ENCODE measurements at regions not wholly inside any gene's neighbourhood (a gene's known extent, or its start where the extent isn't known, plus 50 kb on each side); places are given as distances from the start of the nearest gene placed in this dataset.

DNA sequence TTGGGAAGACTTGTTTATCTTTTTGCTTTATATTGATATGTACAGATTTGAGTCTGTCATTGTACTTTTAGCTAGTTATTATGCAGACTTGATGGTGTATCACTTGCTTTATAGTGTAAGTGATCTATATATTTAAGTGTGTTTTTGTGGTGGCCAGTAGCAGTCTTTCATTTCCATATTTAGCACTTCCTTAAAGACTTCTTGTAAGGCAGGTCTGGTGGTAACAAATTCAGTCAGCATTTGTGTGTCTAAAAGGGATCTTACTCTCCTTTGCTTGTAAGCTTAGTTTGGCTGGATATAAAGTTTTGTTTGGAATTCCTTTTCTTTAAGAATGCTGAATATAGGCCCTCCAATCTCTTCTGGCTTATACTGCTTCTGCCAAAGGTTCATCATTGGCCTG, 322.5 kb upstream of the EPHA6 start:
- H3K36me3 ChIP-seq = no peaks in the 10 kb centered on the region
- no peaks in the 10 kb centered on the region for H3K27me3 ChIP-seq
- no peaks in the 10 kb centered on the region for H3K9me3 ChIP-seq
- TF ChIP-seq, protein P1, sequence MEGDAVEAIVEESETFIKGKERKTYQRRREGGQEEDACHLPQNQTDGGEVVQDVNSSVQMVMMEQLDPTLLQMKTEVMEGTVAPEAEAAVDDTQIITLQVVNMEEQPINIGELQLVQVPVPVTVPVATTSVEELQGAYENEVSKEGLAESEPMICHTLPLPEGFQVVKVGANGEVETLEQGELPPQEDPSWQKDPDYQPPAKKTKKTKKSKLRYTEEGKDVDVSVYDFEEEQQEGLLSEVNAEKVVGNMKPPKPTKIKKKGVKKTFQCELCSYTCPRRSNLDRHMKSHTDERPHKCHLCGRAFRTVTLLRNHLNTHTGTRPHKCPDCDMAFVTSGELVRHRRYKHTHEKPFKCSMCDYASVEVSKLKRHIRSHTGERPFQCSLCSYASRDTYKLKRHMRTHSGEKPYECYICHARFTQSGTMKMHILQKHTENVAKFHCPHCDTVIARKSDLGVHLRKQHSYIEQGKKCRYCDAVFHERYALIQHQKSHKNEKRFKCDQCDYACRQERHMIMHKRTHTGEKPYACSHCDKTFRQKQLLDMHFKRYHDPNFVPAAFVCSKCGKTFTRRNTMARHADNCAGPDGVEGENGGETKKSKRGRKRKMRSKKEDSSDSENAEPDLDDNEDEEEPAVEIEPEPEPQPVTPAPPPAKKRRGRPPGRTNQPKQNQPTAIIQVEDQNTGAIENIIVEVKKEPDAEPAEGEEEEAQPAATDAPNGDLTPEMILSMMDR (IDR thresholded peaks at IDR 0.05; ENCODE audit: low read depth, low read length) = no peak
- no peaks in the 10 kb centered on the region for H3K4me1 ChIP-seq
- H3K4me3 ChIP-seq (ENCODE audit: low read depth, low read length) = no peak overlapping the region
- DNase-seq = no peak

DNA sequence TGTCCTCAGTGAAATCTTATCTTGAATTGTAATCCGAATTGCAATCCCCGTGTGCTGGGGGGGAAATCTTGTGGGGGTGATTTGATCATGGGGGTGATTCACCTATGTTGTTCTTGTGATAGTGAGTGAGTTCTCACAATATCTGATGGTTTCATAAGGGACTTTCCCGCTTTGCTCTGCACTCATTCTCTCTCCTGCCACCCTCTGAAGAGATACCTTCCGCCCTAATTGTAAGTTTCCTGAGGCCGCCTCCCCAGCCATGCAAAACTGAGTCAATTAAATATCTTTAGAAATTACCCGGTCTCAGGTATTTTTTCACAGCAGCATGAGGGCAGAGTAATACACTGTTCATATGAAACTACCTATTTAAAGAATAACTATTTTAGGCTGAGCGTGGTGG, 304.1 kb upstream of the EPHA6 start:
- Histone ChIP-seq H3K4me1 (no peaks in the 10 kb centered on the region), H3K27me3 (no peaks in the 10 kb centered on the region), H3K36me3 (no peaks in the 10 kb centered on the region), H3K9me3 (no peaks in the 10 kb centered on the region), H3K4me3 (ENCODE audit: low read depth, low read length) (no peak overlapping the region)
- TF ChIP-seq, protein P1 (IDR thresholded peaks at IDR 0.05; ENCODE audit: low read depth, low read length) = no peak
- DNase-seq = no peak

DNA sequence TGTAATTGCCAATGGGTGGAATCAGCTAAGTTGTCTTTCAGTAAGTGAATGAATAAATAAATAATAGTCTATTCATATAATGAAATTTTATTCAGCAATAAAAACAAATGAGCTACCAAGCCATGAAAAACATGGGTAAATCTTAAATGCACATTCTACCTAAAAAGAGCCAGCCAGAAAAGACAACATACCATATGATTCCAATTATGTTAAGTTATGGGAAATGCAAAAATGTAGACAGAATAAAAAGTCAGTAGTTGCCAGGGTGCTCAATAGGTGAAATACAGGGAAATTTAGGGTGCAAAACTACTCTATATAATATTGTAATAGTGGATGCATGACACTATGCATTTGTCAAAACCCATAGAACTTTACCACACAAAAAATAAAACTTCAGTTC, 277.2 kb upstream of the EPHA6 start:
- no peak overlapping the region for H3K4me3 ChIP-seq (ENCODE audit: low read depth, low read length)
- TF ChIP-seq, protein P1 (IDR thresholded peaks at IDR 0.05; ENCODE audit: low read depth, low read length) = no peak

DNA sequence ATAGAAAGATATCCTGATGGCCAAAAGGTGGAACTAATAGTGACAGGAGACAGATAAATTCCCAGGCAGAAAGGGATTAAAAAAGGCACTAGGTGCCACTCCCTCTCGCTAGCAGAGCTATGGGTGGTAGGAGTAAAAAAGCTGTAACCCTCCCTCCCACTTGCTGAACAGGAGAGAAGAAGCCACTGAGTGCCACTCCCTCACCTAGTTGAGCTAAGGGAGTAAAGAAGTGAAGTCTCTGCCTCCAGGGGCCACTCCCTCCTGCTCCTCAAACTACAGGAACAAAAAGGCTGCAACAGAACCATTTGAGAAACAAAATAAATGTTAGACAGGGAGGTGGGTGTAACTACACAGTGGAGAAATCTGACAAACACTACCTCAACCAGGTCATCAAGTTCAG, 276.2 kb upstream of the EPHA6 start:
- TF ChIP-seq, protein P1 (IDR thresholded peaks at IDR 0.05; ENCODE audit: low read depth, low read length) = no peak
- H3K4me1 ChIP-seq = no peaks in the 10 kb centered on the region
- H3K9me3 ChIP-seq = no peaks in the 10 kb centered on the region
- H3K36me3 ChIP-seq = no peaks in the 10 kb centered on the region
- DNase-seq = no peak
- no peaks in the 10 kb centered on the region; the same call in 1 of the 2 replicates for H3K27me3 ChIP-seq
- no peak overlapping the region for H3K4me3 ChIP-seq (ENCODE audit: low read depth, low read length)

More for the DNA sequence above, 277.2 kb upstream of the EPHA6 start:
- DNase-seq = no peak
- Histone ChIP-seq H3K4me1 (no peaks in the 10 kb centered on the region), H3K27me3 (no peaks in the 10 kb centered on the region; the same call in 1 of the 2 replicates), H3K36me3 (no peaks in the 10 kb centered on the region), H3K9me3 (no peaks in the 10 kb centered on the region)

DNA sequence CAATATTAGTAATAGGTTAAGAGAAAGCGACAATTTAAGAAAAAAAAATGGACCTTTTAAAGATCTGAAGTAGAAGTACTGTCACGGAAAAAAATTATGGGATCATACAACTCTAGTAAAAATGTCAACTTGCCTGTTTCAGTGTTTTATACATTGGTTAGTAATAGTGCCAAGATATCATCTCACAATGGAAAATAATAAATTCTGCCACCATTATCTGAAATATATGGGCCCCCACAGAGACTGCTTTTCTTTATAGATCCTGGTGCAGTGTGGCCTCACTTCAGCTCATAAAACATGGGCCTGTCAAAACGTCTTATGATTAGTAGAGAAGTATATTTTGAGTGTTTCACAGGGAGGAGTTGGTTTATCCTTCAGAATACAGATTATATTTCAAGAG, 266.3 kb upstream of the EPHA6 start:
- TF ChIP-seq, protein P1 (IDR thresholded peaks at IDR 0.05; ENCODE audit: low read depth, low read length) = no peak
- no peaks in the 10 kb centered on the region for H3K27me3 ChIP-seq
- DNase-seq = no peak
- H3K9me3 ChIP-seq = no peaks in the 10 kb centered on the region
- H3K4me1 ChIP-seq = no peaks in the 10 kb centered on the region
- H3K36me3 ChIP-seq = no peaks in the 10 kb centered on the region
- no peak overlapping the region for H3K4me3 ChIP-seq (ENCODE audit: low read depth, low read length)

DNA sequence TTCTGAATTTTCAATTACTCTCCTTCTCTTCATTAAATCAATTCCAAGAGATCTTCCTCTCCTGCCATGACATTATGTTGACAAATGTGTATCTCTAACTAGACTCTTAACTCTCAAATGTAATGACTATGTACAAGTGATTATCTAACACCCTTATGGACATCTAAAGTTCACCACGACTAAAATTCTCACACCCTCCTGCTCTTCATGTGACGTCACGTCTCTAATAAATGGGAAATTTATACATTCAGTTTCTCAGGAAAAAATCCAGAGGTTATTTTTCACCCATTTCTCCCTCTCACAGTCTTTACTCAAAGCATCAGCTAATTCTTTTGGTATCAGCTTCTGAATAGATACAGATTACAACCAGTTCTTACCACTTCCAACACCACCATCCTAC, 237.5 kb upstream of the EPHA6 start:
- Histone ChIP-seq H3K9me3 (no peaks in the 10 kb centered on the region), H3K36me3 (no peaks in the 10 kb centered on the region), H3K4me3 (ENCODE audit: low read depth, low read length) (no peak overlapping the region), H3K27me3 (no peaks in the 10 kb centered on the region), H3K4me1 (no peaks in the 10 kb centered on the region)
- TF ChIP-seq, protein P1 (IDR thresholded peaks at IDR 0.05; ENCODE audit: low read depth, low read length) = no peak
- no peak for DNase-seq

Data from BE2C (cell line).